GM23248 (cell line): ENCODE measurements at regions not wholly inside any gene's neighbourhood (a gene's known extent, or its start where the extent isn't known, plus 50 kb on each side); places are given as distances from the start of the nearest gene placed in this dataset.

Experiments used
- EZH2 ChIP-seq: fragments of 200-600 bp; sonication (generic); IDR thresholded peaks from 2 replicates; pipeline ENCODE4 v1.6.1; 2018; ENCODE audit warnings: antibody characterized with exemption, mild to moderate bottlenecking; ENCODE audit not compliant: insufficient read depth, poor library complexity, severe bottlenecking
- EZH2phosphoT487 ChIP-seq: fragments of 200-600 bp; sonication (generic); IDR thresholded peaks from 2 replicates; pipeline ENCODE4 v1.6.1; 2018; ENCODE audit warnings: antibody characterized with exemption, moderate library complexity, mild to moderate bottlenecking, low read depth; ENCODE audit not compliant: insufficient read depth

DNA sequence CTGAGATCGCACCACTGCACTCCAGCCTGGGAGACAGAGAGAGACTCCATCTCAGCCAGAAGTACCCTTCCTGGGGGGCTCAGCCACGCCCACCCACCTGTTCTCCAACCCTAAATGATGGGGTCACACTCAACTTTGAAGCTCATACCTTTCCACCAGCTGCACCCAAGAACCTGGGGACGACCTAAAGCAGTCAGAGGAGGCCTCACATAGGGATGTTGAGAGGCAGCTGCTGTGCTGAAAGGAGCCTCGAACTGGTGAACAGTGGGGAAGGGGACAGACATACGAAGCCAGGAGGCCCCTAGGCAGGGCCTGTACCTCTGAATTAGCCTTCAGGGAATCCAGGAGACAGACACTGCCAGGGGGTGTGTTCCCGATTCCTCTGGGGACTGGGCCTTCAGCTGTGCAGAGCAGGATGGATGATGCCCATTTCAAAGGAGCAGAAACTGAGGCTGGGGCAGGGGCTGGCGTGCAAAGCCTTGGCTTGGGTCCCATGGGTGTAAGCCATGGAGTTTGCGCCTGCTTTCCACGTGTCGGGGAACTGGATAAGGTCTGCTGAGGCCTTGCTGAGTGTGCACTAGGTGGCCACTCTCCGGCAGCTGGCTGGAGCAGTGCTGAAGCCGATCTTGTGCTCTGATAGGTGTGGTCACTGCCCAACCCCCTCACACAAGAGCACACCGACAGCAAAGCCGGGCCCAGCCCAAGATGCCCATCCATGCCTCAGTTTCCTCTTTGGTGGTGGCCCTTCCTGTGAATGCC lies 130.8 kb downstream of the CPZ start:
- TF ChIP-seq EZH2phosphoT487 (no peak), EZH2 (no peak)
